ENCODE measurements at regions not wholly inside any gene's neighbourhood (a gene's known extent, or its start where the extent isn't known, plus 50 kb on each side); places are given as distances from the start of the nearest gene placed in this dataset.

GRCh38 chr11:134530636-134531326 is 118.7 kb upstream of the B3GAT1 start:
- Histone ChIP-seq H4K91ac (replicated peaks; ENCODE audit: insufficient read length, low read length) (no peak overlapping the region), H2BK5ac (ENCODE audit: low read depth, low read length) (no peak overlapping the region), H3K4ac (replicated peaks; ENCODE audit: insufficient read length, low read depth, low read length) (no peak overlapping the region), H3K9me3 (ENCODE audit: insufficient read depth in 2 of 2, low read depth in 1 of 2, low read length in 1 of 2) (no peaks in the 10 kb centered on the region), H3K23me2 (ENCODE audit: low read depth, low read length) (no peaks in the 10 kb centered on the region), H3K4me3 (ENCODE audit: extremely low read depth in 1 of 4, insufficient read depth in 2 of 4, low read depth in 3 of 4, low read length in 4 of 4) (no peak overlapping the region), H3K4me2 (ENCODE audit: insufficient read depth in 1 of 2, low read depth in 2 of 2, low read length in 2 of 2) (no peak overlapping the region), H4K5ac (ENCODE audit: insufficient read length, low read depth, low read length) (no peak overlapping the region), H3K9ac (replicated peaks in 1 of 4; ENCODE audit: extremely low read depth in 1 of 4, low read depth in 3 of 4, low read length in 3 of 4) (no peak overlapping the region), H2BK120ac (replicated peaks; ENCODE audit: low read depth, low read length) (no peak overlapping the region), H3K27me3 (replicated peaks in 1 of 4; ENCODE audit: control insufficient read depth in 3 of 4, extremely low read depth in 1 of 4, insufficient read depth in 3 of 4, low read length in 3 of 4) (no peaks in the 10 kb centered on the region; a peak in 1 of 7 replicates), H3K56ac (replicated peaks; ENCODE audit: insufficient read length, low read depth, low read length) (no peak overlapping the region), H3K18ac (ENCODE audit: extremely low read depth, low read length) (no peak overlapping the region), H2BK20ac (ENCODE audit: low read length) (no peak overlapping the region), H2BK15ac (ENCODE audit: low read length) (no peak overlapping the region), H3K23ac (ENCODE audit: insufficient read length) (no peak overlapping the region), H3K79me1 (ENCODE audit: low read depth, low read length) (no peaks in the 10 kb centered on the region), H3K36me3 (ENCODE audit: control insufficient read depth in 2 of 4, insufficient read depth in 4 of 4, low read length in 3 of 4) (no peaks in the 10 kb centered on the region), H4K20me1 (replicated peaks in 1 of 2; ENCODE audit: control insufficient read depth in 1 of 2, insufficient read depth in 2 of 2, low read length in 2 of 2) (no peaks in the 10 kb centered on the region), H3K79me2 (ENCODE audit: control insufficient read depth in 1 of 2, insufficient read depth in 2 of 2, low read length in 2 of 2) (no peaks in the 10 kb centered on the region), H3K14ac (ENCODE audit: insufficient read length) (no peak overlapping the region), H2AK5ac (ENCODE audit: low read depth, low read length) (no peak overlapping the region), H3K4me1 (replicated peaks in 1 of 4; ENCODE audit: control insufficient read depth in 3 of 4, insufficient read depth in 4 of 4, low read length in 3 of 4) (peaks cover 0 to 11% (median 6%) of the 10 kb centered on the region in 4 experiments; a peak in 3 of 7 replicates), H2BK12ac (ENCODE audit: low read depth, low read length) (no peak overlapping the region), H4K8ac (ENCODE audit: extremely low read depth, insufficient read depth, low read length) (no peak overlapping the region), H2AFZ (ENCODE audit: low read length) (no peak overlapping the region), H3K27ac (ENCODE audit: low read depth, low read length) (no peak overlapping the region)
- DNase-seq (ENCODE audit: low read depth in 1 of 2, low spot score in 2 of 2), result peak in 1 of 2 experiments; percentile 43
- 87% methylated on average over 14 of the region's 14 CpGs; no CpG with 5 or more reads in 1 of the 2 experiments for WGBS, 2 experiments (ENCODE audit: extremely low coverage in 1 of 2, insufficient coverage in 1 of 2, insufficient read length in 1 of 2, insufficient replicate concordance in 2 of 2, low coverage in 1 of 2, low lambda C conversion rate in 2 of 2, missing lambda C conversion rate in 1 of 2)
- POLR2A ChIA-PET (ENCODE audit: partially characterized antibody), result no interaction called here
- CTCF ChIA-PET (ENCODE audit: partially characterized antibody), result interaction anchor here (1.1 kb wide), 1 partner anchor 26 kb away, joined by 3 read pairs; no protein-coding TSS in a partner anchor
- no peak for FAIRE-seq
- TF ChIP-seq NANOG (IDR thresholded peaks at IDR 0.05; ENCODE audit: insufficient read depth, low read depth, low read length, poor library complexity, severe bottlenecking) (no peak), BCL11A (IDR thresholded peaks at IDR 0.05; ENCODE audit: low read depth in 2 of 2, low read length in 2 of 2) (no peak), SIX5 (IDR thresholded peaks at IDR 0.05; ENCODE audit: low read depth, low read length) (no peak), ASH2L (IDR thresholded peaks at IDR 0.05; ENCODE audit: low read length) (no peak), SAP30 (IDR thresholded peaks at IDR 0.05; ENCODE audit: insufficient read depth, insufficient replicate concordance, low read length) (no peak), POU5F1 (IDR thresholded peaks at IDR 0.05; ENCODE audit: low read depth, low read length) (no peak), TAF1 (IDR thresholded peaks at IDR 0.05; ENCODE audit: low read depth, low read length) (no peak), ATF2 (IDR thresholded peaks at IDR 0.05; ENCODE audit: low read length) (no peak)
- TF ChIP-seq, protein P1, sequence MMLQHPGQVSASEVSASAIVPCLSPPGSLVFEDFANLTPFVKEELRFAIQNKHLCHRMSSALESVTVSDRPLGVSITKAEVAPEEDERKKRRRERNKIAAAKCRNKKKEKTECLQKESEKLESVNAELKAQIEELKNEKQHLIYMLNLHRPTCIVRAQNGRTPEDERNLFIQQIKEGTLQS (IDR thresholded peaks at IDR 0.05; ENCODE audit: insufficient read depth, low read depth, low read length), result no peak
